Kasumi-1 (cell line): ENCODE measurements at regions not wholly inside any gene's neighbourhood (a gene's known extent, or its start where the extent isn't known, plus 50 kb on each side); places are given as distances from the start of the nearest gene placed in this dataset.

ENCODE experiments used
- DNase-seq, 2 experiments: peaks; one replicate each; lab custom pipeline; 2025; lab: John Stamatoyannopoulos, UW

GRCh38 chr13:40255551-40255950 lies 410.9 kb downstream of the FOXO1 start:
- no peak for DNase-seq

- DNase-seq = no peak
These were observed 406.5 kb downstream of the FOXO1 start for GRCh38 chr13:40259899-40260298.

- DNase-seq = no peak
These were observed 405.1 kb downstream of the FOXO1 start for GRCh38 chr13:40261336-40261735.

GRCh38 chr13:40261947-40262346 lies 404.5 kb downstream of the FOXO1 start:
- no peak for DNase-seq

GRCh38 chr13:40269086-40269485 lies 397.4 kb downstream of the FOXO1 start:
- no peak for DNase-seq

- no peak for DNase-seq
These were observed 395.7 kb downstream of the FOXO1 start for GRCh38 chr13:40270726-40271125.

GRCh38 chr13:40271271-40271885 lies 395.1 kb downstream of the FOXO1 start:
- DNase-seq = peak in 1 of 2 experiments; percentile 3

GRCh38 chr13:40271931-40272775 lies 394.3 kb downstream of the FOXO1 start:
- no peak for DNase-seq

- DNase-seq = no peak
These were observed 393.7 kb downstream of the FOXO1 start for GRCh38 chr13:40272776-40273139.

- DNase-seq = no peak
These were observed 393.0 kb downstream of the FOXO1 start for GRCh38 chr13:40273253-40274025.

GRCh38 chr13:40274103-40274502 lies 392.3 kb downstream of the FOXO1 start:
- no peak for DNase-seq

- DNase-seq = no peak
These were observed 391.3 kb downstream of the FOXO1 start for GRCh38 chr13:40275155-40275554.

GRCh38 chr13:40275636-40276035 lies 390.8 kb downstream of the FOXO1 start:
- no peak for DNase-seq

- no peak for DNase-seq
These were observed 382.8 kb downstream of the FOXO1 start for GRCh38 chr13:40283666-40284065.

GRCh38 chr13:40285634-40286033 lies 380.8 kb downstream of the FOXO1 start:
- no peak for DNase-seq

- no peak for DNase-seq
These were observed 379.0 kb downstream of the FOXO1 start for GRCh38 chr13:40287428-40287827.

GRCh38 chr13:40288259-40288658 lies 378.2 kb downstream of the FOXO1 start:
- no peak for DNase-seq

- DNase-seq = no peak
These were observed 375.7 kb downstream of the FOXO1 start for GRCh38 chr13:40290758-40291157.

GRCh38 chr13:40292108-40292507 lies 374.3 kb downstream of the FOXO1 start:
- no peak for DNase-seq

GRCh38 chr13:40292536-40292935 lies 373.9 kb downstream of the FOXO1 start:
- DNase-seq = no peak

GRCh38 chr13:40302351-40302750 lies 364.1 kb downstream of the FOXO1 start:
- no peak for DNase-seq

GRCh38 chr13:40304391-40304790 lies 362.1 kb downstream of the FOXO1 start:
- DNase-seq = no peak

GRCh38 chr13:40306817-40307216 lies 359.6 kb downstream of the FOXO1 start:
- no peak for DNase-seq
